Mucosa of descending colon (tissue), 3 donors: ENCODE measurements at regions not wholly inside any gene's neighbourhood (a gene's known extent, or its start where the extent isn't known, plus 50 kb on each side); places are given as distances from the start of the nearest gene placed in this dataset.

ENCODE experiments used
- ATAC-seq: fragments of 200-7000 bp; cut with Tn5 transposase; one replicate; pipeline ENCODE4 v1.9.1; 2020; ENCODE audit warnings: mild to moderate bottlenecking, moderate library complexity
- DNase-seq, 3 donors: peaks; one replicate each; pipeline ENCODE4 v3.0.0-alpha.2; 2020
- H3K36me3 ChIP-seq: fragments of 200-600 bp; one replicate; pipeline ENCODE4 v1.8.0; 2021; ENCODE audit warnings: low read depth, mild to moderate bottlenecking
- H3K4me1 ChIP-seq: fragments of 200-600 bp; one replicate; pipeline ENCODE4 v1.8.0; 2021; ENCODE audit warnings: low read depth, mild to moderate bottlenecking
- H3K4me3 ChIP-seq: fragments of 200-600 bp; one replicate; pipeline ENCODE4 v1.8.0; 2021; ENCODE audit warnings: mild to moderate bottlenecking
- H3K9me3 ChIP-seq: fragments of 200-600 bp; one replicate; pipeline ENCODE4 v1.8.0; 2021; ENCODE audit warnings: mild to moderate bottlenecking
- CTCF ChIP-seq: fragments of 200-600 bp; IDR thresholded peaks from one replicate; pipeline ENCODE4 v1.8.0; 2022; ENCODE audit warnings: antibody characterized with exemption, mild to moderate bottlenecking
- intact Hi-C, 2 donors: fragments of 100-400 bp; cut with DNase I in 1 of 2; cut with micrococcal nuclease in 1 of 2; formaldehyde crosslinking; loops; one replicate each; pipeline versions ENCODE4 v1.11.0 to v1.11.1; 2022; cut with DNase I, micrococcal nuclease
- donor health status: DM: no; HTN: no; CAD: no; lungs with moderate emphysema.
- donor health status: DM: no; HTN: no; CAD: no.
- donor health status: DM: no; HTN: yes; CAD: no.

GRCh38 chr1:244958593-244958992 lies 94.2 kb upstream of the HNRNPU start:
- no peak for TF ChIP-seq CTCF
- H3K36me3 ChIP-seq, result no peaks in the 10 kb centered on the region
- no peak overlapping the region for H3K4me3 ChIP-seq
- H3K4me1 ChIP-seq, result peaks cover 3% of the 10 kb centered on the region
- no peak for ATAC-seq
- DNase-seq, result no peak
- intact Hi-C loops, result no loop called here
- no peaks in the 10 kb centered on the region for H3K9me3 ChIP-seq

GRCh38 chr1:244957525-244957924 lies 93.2 kb upstream of the HNRNPU start:
- no peak for TF ChIP-seq CTCF
- Histone ChIP-seq H3K4me1 (peaks cover 7% of the 10 kb centered on the region), H3K9me3 (no peaks in the 10 kb centered on the region), H3K4me3 (no peak overlapping the region), H3K36me3 (no peaks in the 10 kb centered on the region)
- DNase-seq (no peak), ATAC-seq (no peak)
- intact Hi-C loops, result no loop called here

- ATAC-seq (no peak), DNase-seq (no peak)
- Histone ChIP-seq H3K4me1 (peaks cover 7% of the 10 kb centered on the region), H3K36me3 (no peaks in the 10 kb centered on the region), H3K9me3 (no peaks in the 10 kb centered on the region), H3K4me3 (no peak overlapping the region)
- intact Hi-C loops, result no loop called here
- TF ChIP-seq CTCF, result no peak
Observed at GRCh38 chr1:244957122-244957521, 92.8 kb upstream of the HNRNPU start.

- ATAC-seq (no peak), DNase-seq (no peak)
- intact Hi-C loops, result no loop called here
- H3K4me1 ChIP-seq, result peaks cover 7% of the 10 kb centered on the region
- H3K4me3 ChIP-seq, result no peak overlapping the region
- no peaks in the 10 kb centered on the region for H3K36me3 ChIP-seq
- TF ChIP-seq CTCF, result no peak
- no peaks in the 10 kb centered on the region for H3K9me3 ChIP-seq
Observed at GRCh38 chr1:244955661-244956060, 91.3 kb upstream of the HNRNPU start.

GRCh38 chr1:244954359-244954758 lies 90.0 kb upstream of the HNRNPU start:
- TF ChIP-seq CTCF, result no peak
- H3K36me3 ChIP-seq, result no peaks in the 10 kb centered on the region

GRCh38 chr1:244953901-244954300 lies 89.6 kb upstream of the HNRNPU start:
- no peaks in the 10 kb centered on the region for H3K9me3 ChIP-seq
- no peak for DNase-seq
- H3K4me3 ChIP-seq, result no peak overlapping the region
- intact Hi-C loops, result no loop called here
- no peaks in the 10 kb centered on the region for H3K36me3 ChIP-seq
- no peak for TF ChIP-seq CTCF
- ATAC-seq, result no peak
- peaks cover 7% of the 10 kb centered on the region for H3K4me1 ChIP-seq

More at GRCh38 chr1:244954359-244954758, 90.0 kb upstream of the HNRNPU start:
- DNase-seq, result no peak
- no peak overlapping the region for H3K4me3 ChIP-seq
- peaks cover 7% of the 10 kb centered on the region for H3K4me1 ChIP-seq
- intact Hi-C loops, result no loop called here
- no peak for ATAC-seq
- no peaks in the 10 kb centered on the region for H3K9me3 ChIP-seq
